Peyer's patch (tissue), 4 donors: ENCODE measurements at regions not wholly inside any gene's neighbourhood (a gene's known extent, or its start where the extent isn't known, plus 50 kb on each side); places are given as distances from the start of the nearest gene placed in this dataset.

Source experiments
- DNase-seq, 3 donors: peaks; one replicate each; pipeline ENCODE4 v3.0.0-alpha.2; 2017 to 2019
- H3K27ac ChIP-seq, 4 donors: fragments of 200-600 bp; sonication (generic); one replicate each; pipeline ENCODE4 v1.5.1; 2016 to 2019
- H3K27me3 ChIP-seq, 2 donors: fragments of 200-600 bp; sonication (generic); one replicate each; pipeline ENCODE4 v1.5.1; 2019
- H3K36me3 ChIP-seq, 3 donors: fragments of 200-600 bp; sonication (generic); one replicate each; pipeline ENCODE4 v1.5.1; 2016 to 2019
- H3K4me1 ChIP-seq, 4 donors: fragments of 200-600 bp; sonication (generic); one replicate each; pipeline ENCODE4 v1.5.1; 2016 to 2019
- H3K4me3 ChIP-seq, 4 donors: fragments of 200-600 bp; sonication (generic); 1 replicate in 3 of 4; 2 replicates in 1 of 4; pipeline ENCODE4 v1.5.1; 2016 to 2019; ENCODE audit warnings: mild to moderate bottlenecking in 1 of 4
- H3K9me3 ChIP-seq, 4 donors: fragments of 200-600 bp; sonication (generic); one replicate each; pipeline ENCODE4 v1.5.1; 2016 to 2019; ENCODE audit warnings: mild to moderate bottlenecking in 1 of 4
- POLR2A ChIP-seq, 2 donors: fragments of 450-650 bp; IDR thresholded peaks; one replicate each; pipeline ENCODE4 v1.5.1; 2017; ENCODE audit warnings: antibody characterized with exemption in 2 of 2, mild to moderate bottlenecking in 2 of 2, moderate library complexity in 2 of 2
- TF ChIP-seq, protein P1 (sequence below), 6 experiments: fragments of 450-650 bp in 4 of 6; fragments of 200-600 bp in 2 of 6; sonication (generic) in 1 of 6; IDR thresholded peaks; one replicate each; pipeline ENCODE4 v1.5.1; 2017 to 2019; ENCODE audit warnings: antibody characterized with exemption in 6 of 6, mild to moderate bottlenecking in 3 of 6, moderate library complexity in 1 of 6

DNA sequence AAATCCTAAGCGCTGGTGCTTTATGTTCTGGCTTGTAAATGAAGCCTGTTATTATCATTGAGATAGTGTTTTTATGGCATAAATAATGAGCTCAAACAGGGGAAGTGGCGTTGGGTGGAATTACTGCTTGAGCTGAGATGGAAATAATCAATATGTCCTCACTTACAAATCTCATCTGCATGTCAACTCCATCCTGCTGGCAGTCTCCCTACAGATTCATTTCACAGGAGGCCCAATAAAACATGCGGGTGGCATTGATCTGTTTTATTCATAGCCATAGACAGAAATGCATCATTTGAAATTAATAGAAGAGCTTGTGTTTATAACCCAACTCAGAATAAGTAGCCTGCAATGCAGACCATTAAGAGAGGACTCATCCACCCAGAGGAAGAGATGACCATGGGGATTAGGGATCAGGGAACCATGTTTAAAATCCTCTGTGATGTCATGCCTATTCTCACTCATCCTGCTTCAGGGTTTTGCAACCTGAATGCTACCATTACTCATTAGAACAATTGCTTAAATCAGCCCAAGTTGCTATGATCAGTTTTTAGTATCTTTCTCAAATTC lies 680.4 kb downstream of the TLR4 start:
- Histone ChIP-seq H3K4me3 (no peak overlapping the region), H3K4me1 (no peaks in the 10 kb centered on the region), H3K9me3 (no peaks in the 10 kb centered on the region), H3K36me3 (no peaks in the 10 kb centered on the region), H3K27ac (no peak overlapping the region), H3K27me3 (no peaks in the 10 kb centered on the region)
- no peak for DNase-seq
- no peak for TF ChIP-seq POLR2A (IDR thresholded peaks at IDR 0.05)

DNA sequence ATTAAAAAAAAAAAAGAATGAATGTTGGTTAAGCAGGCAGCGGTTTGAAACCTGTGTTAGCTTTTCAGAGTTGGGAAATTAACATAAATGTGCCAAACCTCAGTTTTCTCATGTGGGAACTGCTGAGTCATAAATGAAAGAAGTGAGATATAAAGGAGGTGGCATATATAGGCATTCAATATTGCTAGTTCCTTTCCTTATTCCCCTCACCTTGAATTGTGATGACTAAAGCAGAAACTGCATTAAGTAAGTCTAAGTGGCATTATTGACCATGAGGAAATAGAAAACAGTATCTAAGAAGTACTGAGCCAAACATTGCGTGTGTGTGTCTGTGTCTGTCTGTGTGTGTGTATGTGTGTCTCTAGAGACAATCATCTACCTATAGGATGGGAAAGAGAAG lies 691.2 kb downstream of the TLR4 start:
- Histone ChIP-seq H3K4me1 (no peaks in the 10 kb centered on the region), H3K4me3 (no peak overlapping the region), H3K27me3 (no peaks in the 10 kb centered on the region), H3K27ac (no peak overlapping the region), H3K36me3 (no peaks in the 10 kb centered on the region), H3K9me3 (no peaks in the 10 kb centered on the region)
- no peak for TF ChIP-seq POLR2A (IDR thresholded peaks at IDR 0.05)
- TF ChIP-seq, protein P1, sequence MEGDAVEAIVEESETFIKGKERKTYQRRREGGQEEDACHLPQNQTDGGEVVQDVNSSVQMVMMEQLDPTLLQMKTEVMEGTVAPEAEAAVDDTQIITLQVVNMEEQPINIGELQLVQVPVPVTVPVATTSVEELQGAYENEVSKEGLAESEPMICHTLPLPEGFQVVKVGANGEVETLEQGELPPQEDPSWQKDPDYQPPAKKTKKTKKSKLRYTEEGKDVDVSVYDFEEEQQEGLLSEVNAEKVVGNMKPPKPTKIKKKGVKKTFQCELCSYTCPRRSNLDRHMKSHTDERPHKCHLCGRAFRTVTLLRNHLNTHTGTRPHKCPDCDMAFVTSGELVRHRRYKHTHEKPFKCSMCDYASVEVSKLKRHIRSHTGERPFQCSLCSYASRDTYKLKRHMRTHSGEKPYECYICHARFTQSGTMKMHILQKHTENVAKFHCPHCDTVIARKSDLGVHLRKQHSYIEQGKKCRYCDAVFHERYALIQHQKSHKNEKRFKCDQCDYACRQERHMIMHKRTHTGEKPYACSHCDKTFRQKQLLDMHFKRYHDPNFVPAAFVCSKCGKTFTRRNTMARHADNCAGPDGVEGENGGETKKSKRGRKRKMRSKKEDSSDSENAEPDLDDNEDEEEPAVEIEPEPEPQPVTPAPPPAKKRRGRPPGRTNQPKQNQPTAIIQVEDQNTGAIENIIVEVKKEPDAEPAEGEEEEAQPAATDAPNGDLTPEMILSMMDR (IDR thresholded peaks at IDR 0.05): no peak
- DNase-seq: no peak

DNA sequence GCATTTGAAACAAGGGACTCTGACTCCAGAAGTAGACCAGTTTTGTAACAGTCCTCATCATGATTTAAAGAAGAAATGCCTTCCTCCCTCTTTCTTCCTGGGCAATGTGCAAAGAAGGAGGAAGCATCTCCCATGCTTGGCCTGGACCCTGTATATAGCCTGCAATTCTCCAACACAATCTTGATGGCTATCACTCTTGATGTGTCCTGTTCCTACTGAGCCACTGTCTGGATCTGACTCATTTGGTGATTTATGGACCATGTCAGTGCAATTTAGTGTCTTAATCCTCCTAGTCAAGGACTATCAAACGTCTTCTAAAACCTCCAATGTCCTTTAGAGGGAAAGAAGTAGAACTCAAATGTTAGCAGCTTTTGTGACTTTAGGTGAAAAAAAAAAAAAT lies 697.3 kb downstream of the TLR4 start:
- Histone ChIP-seq H3K36me3 (no peaks in the 10 kb centered on the region), H3K9me3 (no peaks in the 10 kb centered on the region), H3K27ac (no peak overlapping the region), H3K4me3 (no peak overlapping the region), H3K4me1 (no peaks in the 10 kb centered on the region), H3K27me3 (no peaks in the 10 kb centered on the region)
- DNase-seq: no peak
- no peak for TF ChIP-seq POLR2A (IDR thresholded peaks at IDR 0.05)
- TF ChIP-seq, protein P1 (IDR thresholded peaks at IDR 0.05): no peak

DNA sequence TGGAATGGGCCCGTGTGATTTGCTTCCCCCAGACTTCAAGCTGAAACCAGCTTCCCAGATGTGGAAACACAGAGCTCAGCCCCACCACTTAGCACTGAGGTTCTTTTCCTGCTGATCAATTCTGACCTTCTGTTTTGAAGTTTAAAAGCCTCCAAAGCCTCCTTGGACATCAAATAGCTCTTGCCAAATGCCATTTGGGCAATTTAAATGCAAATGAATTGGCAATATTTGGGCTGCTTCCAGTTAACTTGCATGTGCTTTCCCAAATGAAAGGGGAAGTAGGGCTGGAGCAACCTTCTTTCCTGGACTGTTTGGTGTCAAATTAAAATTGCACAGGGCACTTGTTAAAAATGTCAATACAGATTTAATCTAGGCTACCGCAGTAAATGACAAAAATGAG lies 710.5 kb downstream of the TLR4 start:
- TF ChIP-seq, protein P1 (IDR thresholded peaks at IDR 0.05): no peak
- no peak for TF ChIP-seq POLR2A (IDR thresholded peaks at IDR 0.05)
- H3K27ac ChIP-seq: no peak overlapping the region

DNA sequence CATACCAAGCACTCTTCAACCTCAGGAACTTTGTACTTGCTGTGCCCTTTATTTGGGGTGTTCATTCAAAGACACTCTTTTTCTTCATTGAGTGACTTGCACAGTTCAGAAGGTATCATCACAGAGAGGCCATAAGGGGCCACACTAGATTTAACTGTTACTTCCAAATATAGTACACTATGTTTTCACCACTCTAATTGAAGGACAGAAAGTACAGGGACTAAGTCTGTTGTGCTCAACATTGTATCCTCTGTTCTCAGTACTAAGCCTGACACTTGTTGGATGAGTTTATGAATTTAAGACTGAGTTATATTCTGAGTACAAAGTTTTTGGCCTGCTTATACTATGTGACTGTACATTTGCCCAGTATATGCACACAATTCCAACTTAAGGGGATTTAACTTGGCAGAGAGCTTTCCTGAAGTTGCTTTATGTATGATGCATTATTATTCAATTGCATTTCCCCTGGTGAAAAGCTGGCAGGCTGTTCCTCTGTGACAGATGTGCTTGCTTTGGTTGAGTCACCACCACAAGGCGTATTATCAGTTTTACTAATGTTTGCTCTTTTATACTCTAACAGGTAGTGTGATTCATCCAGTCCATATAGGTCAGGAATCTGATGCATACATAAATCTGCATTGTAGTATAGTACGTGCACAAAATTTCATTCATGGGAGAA lies 714.8 kb downstream of the TLR4 start:
- Histone ChIP-seq H3K4me1 (no peaks in the 10 kb centered on the region), H3K9me3 (no peaks in the 10 kb centered on the region), H3K27me3 (no peaks in the 10 kb centered on the region), H3K36me3 (no peaks in the 10 kb centered on the region), H3K4me3 (no peak overlapping the region), H3K27ac (peak overlapping the region in 1 of 4 donors; percentile 53)
- TF ChIP-seq, protein P1 (IDR thresholded peaks at IDR 0.05): no peak
- TF ChIP-seq POLR2A (IDR thresholded peaks at IDR 0.05): no peak
- peak in 1 of 3 donors; percentile 71 for DNase-seq

More for the DNA sequence above, 710.5 kb downstream of the TLR4 start:
- H3K9me3 ChIP-seq: no peaks in the 10 kb centered on the region
- H3K27me3 ChIP-seq: no peaks in the 10 kb centered on the region
- no peak overlapping the region for H3K4me3 ChIP-seq
- H3K36me3 ChIP-seq: no peaks in the 10 kb centered on the region
- no peak for DNase-seq
- no peaks in the 10 kb centered on the region for H3K4me1 ChIP-seq

DNA sequence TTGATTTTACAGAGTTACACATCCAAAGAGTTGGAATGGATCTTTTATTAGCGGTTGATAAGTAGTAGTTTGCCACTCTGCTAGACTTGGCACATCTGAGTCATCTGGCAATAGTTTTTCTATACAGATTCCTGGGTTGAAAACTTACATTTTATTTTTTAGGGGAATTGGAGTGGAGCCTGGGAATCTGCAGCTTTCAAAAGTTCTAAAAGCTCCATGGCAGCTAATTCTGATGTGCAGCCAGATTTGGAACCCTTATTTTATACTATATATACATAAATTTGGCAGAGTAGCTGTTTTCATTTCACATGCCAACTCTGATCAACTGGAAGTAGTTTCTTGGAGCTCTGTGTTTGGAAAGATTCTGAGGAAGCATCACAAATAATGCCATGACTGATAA lies 715.5 kb downstream of the TLR4 start:
- Histone ChIP-seq H3K27me3 (no peaks in the 10 kb centered on the region), H3K4me1 (no peaks in the 10 kb centered on the region), H3K9me3 (no peaks in the 10 kb centered on the region), H3K4me3 (no peak overlapping the region), H3K36me3 (no peaks in the 10 kb centered on the region), H3K27ac (no peak overlapping the region)
- no peak for TF ChIP-seq POLR2A (IDR thresholded peaks at IDR 0.05)
- TF ChIP-seq, protein P1 (IDR thresholded peaks at IDR 0.05): no peak
- no peak for DNase-seq
